ENCODE measurements at regions not wholly inside any gene's neighbourhood (a gene's known extent, or its start where the extent isn't known, plus 50 kb on each side); places are given as distances from the start of the nearest gene placed in this dataset.

DNA sequence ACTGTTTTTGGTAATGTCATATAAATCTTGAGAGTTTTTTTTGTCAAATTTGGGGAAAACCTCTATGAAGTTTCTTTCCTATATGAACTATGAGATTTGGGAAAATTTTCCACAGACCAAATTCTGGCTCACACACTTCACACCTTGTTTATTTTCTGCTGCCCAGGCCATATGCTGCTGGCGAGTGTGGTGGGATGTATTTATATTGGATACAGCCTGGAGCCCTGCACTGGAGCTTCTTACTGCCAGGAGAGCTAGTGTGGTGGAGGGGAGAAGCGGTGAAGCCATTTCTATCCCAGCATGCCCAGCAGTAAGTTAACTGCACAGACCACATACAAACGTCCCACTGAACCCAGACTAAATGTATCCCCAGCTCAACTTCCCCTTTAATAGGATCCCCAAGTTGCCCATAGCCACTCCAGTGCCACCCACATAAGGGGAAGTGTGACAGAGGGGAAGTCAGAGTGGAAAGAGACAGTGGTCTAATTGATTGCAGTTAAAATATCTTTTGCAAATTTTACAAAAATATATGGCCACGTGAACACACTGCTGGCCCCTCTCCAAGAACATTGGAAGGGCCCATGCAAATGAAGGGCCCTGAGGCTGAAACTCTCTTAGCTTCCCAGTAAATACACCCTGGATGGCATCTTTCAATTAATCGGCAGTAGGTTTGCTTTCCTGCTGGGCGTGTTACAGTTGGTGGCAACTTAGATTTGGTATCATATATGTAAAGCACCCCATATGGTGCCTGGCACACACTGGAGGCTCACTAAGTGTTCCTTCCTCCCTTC, 146.6 kb upstream of the ITGA6 start:
- TF ChIP-seq, protein P1, sequence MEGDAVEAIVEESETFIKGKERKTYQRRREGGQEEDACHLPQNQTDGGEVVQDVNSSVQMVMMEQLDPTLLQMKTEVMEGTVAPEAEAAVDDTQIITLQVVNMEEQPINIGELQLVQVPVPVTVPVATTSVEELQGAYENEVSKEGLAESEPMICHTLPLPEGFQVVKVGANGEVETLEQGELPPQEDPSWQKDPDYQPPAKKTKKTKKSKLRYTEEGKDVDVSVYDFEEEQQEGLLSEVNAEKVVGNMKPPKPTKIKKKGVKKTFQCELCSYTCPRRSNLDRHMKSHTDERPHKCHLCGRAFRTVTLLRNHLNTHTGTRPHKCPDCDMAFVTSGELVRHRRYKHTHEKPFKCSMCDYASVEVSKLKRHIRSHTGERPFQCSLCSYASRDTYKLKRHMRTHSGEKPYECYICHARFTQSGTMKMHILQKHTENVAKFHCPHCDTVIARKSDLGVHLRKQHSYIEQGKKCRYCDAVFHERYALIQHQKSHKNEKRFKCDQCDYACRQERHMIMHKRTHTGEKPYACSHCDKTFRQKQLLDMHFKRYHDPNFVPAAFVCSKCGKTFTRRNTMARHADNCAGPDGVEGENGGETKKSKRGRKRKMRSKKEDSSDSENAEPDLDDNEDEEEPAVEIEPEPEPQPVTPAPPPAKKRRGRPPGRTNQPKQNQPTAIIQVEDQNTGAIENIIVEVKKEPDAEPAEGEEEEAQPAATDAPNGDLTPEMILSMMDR (IDR thresholded peaks at IDR 0.05): no peak
- Histone ChIP-seq H3K4me1 (ENCODE audit: low read depth) (no peaks in the 10 kb centered on the region), H3K4me3 (no peak overlapping the region), H3K9me3 (peaks cover 4% of the 10 kb centered on the region), H3K36me3 (ENCODE audit: low read depth) (no peaks in the 10 kb centered on the region)
- DNase-seq (no peak), ATAC-seq (peak; percentile 16)
- intact Hi-C loops (cut with DNase I, micrococcal nuclease): no loop called here

DNA sequence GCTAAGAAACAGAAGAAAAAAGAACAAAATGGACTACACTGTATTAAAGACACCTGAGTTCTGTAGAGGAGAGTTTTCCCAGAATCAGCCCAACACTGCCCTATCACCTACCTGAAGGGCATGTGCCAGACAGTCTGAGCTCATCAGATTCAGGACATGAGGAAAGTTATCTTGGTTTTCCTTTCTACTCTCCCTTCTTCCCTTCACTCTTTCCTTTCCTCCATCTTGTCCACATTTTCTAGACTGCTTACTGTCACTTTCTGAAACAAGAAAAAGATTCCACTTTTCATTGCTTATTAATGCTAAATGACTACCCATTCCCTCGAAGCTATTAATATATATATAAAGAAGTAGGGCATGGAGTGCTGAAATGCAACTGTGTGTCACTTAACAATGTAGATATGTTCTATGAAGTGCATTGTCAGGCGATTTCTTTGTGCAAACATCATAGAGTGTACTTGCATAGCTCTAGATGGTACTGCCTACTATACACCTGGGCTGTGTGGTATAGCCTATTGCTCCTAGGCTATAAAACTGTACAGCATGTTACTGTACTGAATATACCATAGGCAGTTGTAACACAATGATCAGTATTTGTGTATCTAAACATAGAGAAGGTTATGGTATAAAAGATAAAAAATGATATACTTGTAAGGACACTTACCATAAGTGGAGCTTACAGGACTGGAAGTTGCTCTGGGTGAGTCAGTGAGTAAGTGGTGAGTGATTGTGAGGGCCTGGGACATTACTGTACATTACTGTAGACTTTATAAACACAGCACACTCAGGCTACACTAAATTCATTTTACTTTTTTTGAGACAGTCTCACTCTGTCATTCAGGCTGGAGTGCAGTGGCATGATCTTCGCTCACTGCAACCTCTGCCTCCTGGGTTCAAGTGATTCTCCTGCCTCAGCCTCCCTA, 145.5 kb upstream of the ITGA6 start:
- Histone ChIP-seq H3K4me3 (no peak overlapping the region), H3K9me3 (peaks cover 2% of the 10 kb centered on the region), H3K36me3 (ENCODE audit: low read depth) (no peaks in the 10 kb centered on the region), H3K4me1 (ENCODE audit: low read depth) (no peaks in the 10 kb centered on the region)
- intact Hi-C loops (cut with DNase I, micrococcal nuclease): no loop called here
- DNase-seq (no peak), ATAC-seq (peak; percentile 91)
- TF ChIP-seq, protein P1 (IDR thresholded peaks at IDR 0.05): no peak

DNA sequence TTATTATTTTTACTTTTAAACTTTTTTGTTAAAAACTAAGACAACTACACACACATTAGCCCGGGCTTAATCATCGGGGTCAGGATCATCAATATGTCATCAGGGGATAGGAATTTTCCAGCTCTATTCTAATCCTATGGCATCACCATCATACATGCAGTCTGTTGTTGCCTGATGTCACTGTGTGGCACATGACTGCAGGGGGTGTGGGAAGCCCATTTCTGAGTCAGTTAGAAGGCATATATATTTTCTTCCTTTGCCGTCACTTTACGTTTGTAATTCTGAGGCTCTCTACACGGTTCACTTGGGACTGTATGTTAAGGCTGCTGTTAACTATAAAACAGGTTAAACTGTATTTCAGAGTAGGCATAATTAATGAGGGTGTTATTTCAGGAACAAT, 144.4 kb upstream of the ITGA6 start:
- ATAC-seq: no peak
- no peaks in the 10 kb centered on the region for H3K9me3 ChIP-seq
- TF ChIP-seq, protein P1 (IDR thresholded peaks at IDR 0.05): no peak
- DNase-seq: no peak
- no peak overlapping the region for H3K4me3 ChIP-seq
- intact Hi-C loops (cut with DNase I, micrococcal nuclease): no loop called here
- no peaks in the 10 kb centered on the region for H3K4me1 ChIP-seq (ENCODE audit: low read depth)
- no peaks in the 10 kb centered on the region for H3K36me3 ChIP-seq (ENCODE audit: low read depth)

DNA sequence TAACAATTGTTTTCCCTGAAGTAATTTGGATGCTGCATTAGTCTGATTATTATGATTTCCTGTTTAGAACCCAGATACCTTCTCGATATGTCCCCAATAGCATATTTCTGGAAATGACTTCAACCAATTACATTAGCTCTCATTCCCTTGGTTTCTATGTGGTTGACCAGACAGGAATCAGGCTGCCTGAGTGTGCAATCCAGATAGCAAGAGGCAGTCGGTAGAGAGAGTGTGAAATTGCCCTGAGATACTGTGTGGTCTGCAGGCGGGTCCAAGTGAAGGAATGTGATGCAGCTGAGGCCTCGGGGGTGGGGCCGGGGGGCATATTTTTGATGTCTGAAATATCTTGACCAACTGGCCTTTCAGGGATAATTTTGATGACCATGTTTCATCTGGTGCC, 143.9 kb upstream of the ITGA6 start:
- TF ChIP-seq, protein P1 (IDR thresholded peaks at IDR 0.05): no peak
- intact Hi-C loops (cut with DNase I, micrococcal nuclease): no loop called here

DNA sequence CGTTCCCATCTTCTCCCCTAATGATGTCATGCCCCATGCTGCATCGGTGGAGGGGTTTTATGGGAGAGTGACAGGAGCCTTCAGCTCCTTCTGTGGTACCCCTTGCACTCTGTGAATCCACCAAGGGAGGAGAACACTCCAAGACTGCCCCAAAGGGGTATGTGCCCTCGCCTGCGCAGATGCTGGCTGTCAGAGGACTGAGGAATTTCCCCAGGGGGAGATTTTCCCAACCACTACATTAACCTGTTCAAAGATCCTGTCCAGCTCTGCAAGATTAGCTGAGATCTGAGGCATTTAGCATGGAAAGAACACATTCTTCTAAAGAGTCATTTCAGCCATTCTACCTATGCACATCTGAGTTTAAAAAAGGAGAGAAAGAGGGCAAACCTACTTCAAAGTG, 143.2 kb upstream of the ITGA6 start:
- TF ChIP-seq, protein P1 (IDR thresholded peaks at IDR 0.05): no peak
- intact Hi-C loops (cut with DNase I, micrococcal nuclease): no loop called here
- Histone ChIP-seq H3K9me3 (no peaks in the 10 kb centered on the region), H3K4me1 (ENCODE audit: low read depth) (no peaks in the 10 kb centered on the region), H3K36me3 (ENCODE audit: low read depth) (no peaks in the 10 kb centered on the region), H3K4me3 (no peak overlapping the region)
- no peak for DNase-seq
- ATAC-seq: no peak

More for the DNA sequence above, 143.9 kb upstream of the ITGA6 start:
- Histone ChIP-seq H3K9me3 (no peaks in the 10 kb centered on the region), H3K4me3 (no peak overlapping the region), H3K4me1 (ENCODE audit: low read depth) (no peaks in the 10 kb centered on the region), H3K36me3 (ENCODE audit: low read depth) (no peaks in the 10 kb centered on the region)
- DNase-seq (no peak), ATAC-seq (no peak)

Measured in mucosa of descending colon (tissue), 3 donors.